ENCODE measurements at regions not wholly inside any gene's neighbourhood (a gene's known extent, or its start where the extent isn't known, plus 50 kb on each side); places are given as distances from the start of the nearest gene placed in this dataset.

DNA sequence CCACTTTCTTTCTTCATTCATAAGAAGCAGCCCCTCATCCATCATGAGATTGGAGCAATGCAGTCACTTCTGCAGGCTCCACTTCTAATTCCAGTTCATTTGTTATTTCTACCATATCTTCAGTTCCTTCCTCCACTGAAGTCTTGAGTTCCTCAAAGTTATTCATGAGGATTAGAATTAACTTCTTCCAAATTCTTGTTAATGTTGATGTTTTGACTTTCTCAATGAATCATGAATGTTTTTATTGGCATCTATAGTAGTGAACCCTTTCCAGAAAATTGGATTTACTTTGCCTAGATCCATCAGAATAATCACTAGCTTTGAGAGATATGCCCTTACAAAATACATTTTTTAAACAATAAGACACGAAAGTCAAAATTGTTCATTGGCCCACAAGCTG, 2567.7 kb upstream of the PCDH20 start:
- in situ Hi-C loops (cut with HindIII; ENCODE audit: low sequenced_read_pairs), result no loop called here

GRCh38 chr13:63979951-63980350, 2564.3 kb upstream of the PCDH20 start:
- in situ Hi-C loops (cut with HindIII; ENCODE audit: low sequenced_read_pairs), result no loop called here

DNA sequence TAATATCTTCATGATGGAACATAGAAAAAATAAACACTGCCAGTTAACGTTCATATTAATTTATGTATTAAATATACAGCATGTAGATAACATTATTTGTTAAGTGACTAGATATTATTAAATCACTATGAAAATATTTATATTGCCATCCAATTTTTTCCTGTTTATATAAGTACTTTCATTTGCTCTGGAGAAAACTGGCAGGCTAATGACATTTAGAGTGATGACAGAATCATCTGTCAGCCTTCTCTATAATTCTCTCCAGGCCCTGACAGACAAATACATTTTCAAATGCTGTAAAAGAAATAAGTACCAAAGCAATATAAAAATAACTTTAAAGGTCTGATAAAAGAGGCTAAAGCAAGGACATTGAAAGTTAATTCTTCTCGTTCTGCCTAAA, 2556.7 kb upstream of the PCDH20 start:
- in situ Hi-C loops (cut with HindIII; ENCODE audit: low sequenced_read_pairs), result no loop called here

DNA sequence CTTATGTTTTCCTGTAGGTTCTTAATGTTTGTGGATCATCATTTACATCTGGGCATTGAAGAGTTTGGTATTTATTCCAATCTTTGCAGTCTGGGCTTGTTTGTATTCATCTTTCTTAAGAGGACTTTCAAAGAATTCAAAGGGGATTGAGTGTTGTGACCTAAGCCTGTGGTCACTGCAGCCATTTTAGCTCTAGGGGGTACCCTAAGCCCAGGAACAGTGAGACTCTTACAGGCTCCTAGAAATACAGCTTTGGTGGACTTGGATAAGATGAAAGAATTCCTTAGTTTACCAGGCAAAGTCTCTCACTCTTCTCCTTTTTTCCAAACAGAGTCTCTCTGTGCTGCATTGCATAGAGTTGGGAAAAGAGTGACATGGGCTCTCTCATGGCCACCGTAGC, 2539.0 kb upstream of the PCDH20 start:
- in situ Hi-C loops (cut with HindIII; ENCODE audit: low sequenced_read_pairs), result loop anchor here (5.0 kb wide), 1 partner anchor 73 kb away; no protein-coding TSS in a partner anchor

DNA sequence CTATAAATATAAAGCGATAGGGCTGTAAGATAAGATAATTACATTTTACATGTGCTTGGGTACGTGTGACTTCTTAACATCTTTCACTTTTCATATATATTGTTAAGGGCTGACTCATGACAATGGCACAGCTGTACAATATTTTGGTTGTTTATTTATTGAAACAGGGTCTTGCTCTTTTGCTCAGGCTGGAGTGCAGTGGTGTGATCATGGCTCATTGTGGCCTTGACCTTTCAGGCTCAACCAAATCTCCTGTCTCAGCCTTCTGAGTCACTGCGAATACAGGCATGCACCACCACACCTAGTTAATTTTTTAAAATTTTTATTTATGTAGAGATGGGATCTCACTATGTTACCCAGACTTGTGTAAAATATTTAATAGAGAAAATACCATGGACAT, 2532.4 kb upstream of the PCDH20 start:
- in situ Hi-C loops (cut with HindIII; ENCODE audit: low sequenced_read_pairs), result no loop called here

DNA sequence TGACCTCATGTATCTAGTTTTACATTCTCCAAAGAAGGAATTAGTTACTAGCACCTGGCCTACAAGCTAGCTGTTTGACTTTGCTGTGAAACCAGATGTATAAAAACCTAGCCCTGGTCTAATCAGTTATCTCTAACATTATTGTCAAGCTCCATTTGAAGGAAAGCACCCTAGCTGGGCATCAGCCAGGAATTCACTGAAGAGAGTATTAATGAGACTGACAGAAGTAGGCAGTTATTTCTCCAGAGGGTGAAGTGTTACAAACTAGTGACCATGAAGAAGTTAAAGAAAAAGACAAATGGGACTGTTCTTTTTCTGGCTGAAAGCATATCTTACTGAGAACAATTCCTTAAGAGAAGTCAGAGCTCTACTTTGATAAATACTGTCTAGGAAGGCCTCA, 2529.3 kb upstream of the PCDH20 start:
- in situ Hi-C loops (cut with HindIII; ENCODE audit: low sequenced_read_pairs), result no loop called here

DNA sequence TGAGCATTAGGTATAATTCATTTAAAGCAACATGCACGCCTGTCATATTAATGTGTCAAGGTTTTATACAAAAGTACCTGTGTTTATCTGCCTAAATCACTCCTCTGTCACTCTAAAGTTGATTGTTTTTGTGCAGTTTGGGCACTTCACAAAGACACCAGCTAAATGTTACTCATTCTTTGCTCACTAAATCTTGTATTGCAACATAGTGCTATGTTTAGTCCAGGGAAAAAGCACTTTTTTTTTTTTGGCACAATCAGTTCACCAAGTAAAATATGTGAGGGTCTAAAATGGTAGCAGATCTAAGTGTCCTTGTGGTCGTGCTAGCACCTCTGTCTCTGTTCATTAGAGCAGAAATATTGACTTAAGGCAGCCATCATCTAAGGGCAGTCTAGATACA, 2526.7 kb upstream of the PCDH20 start:
- in situ Hi-C loops (cut with HindIII; ENCODE audit: low sequenced_read_pairs), result no loop called here

GRCh38 chr13:63938851-63939250, 2523.2 kb upstream of the PCDH20 start:
- in situ Hi-C loops (cut with HindIII; ENCODE audit: low sequenced_read_pairs), result no loop called here

DNA sequence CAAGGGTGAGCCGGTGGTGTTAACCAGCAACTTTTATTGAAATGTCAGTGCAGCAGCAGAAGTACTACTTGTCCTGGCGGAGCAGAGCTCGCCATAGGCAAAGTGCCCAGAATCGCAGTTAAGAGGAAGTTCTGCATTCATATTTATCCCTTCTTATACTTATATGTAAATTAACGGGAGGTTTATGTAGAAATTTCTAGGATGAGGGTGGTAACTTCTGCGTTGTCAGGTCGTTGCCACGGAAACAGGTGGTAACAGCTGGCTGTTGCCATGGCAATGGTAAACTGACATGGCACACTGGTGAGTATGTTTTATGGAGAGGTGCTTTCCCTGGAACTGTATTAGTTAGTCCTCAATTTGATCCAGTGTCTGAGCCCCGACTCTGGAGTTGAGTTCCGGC, 2494.9 kb upstream of the PCDH20 start:
- in situ Hi-C loops (cut with HindIII; ENCODE audit: low sequenced_read_pairs), result no loop called here

GRCh38 chr13:63909726-63910375, 2494.2 kb upstream of the PCDH20 start:
- in situ Hi-C loops (cut with HindIII; ENCODE audit: low sequenced_read_pairs), result no loop called here

- in situ Hi-C loops (cut with HindIII; ENCODE audit: low sequenced_read_pairs), result no loop called here
Measured at GRCh38 chr13:63902141-63902540, 2486.5 kb upstream of the PCDH20 start.

GRCh38 chr13:63901630-63902029, 2486.0 kb upstream of the PCDH20 start:
- in situ Hi-C loops (cut with HindIII; ENCODE audit: low sequenced_read_pairs), result no loop called here

GRCh38 chr13:63900406-63900805, 2484.8 kb upstream of the PCDH20 start:
- in situ Hi-C loops (cut with HindIII; ENCODE audit: low sequenced_read_pairs), result no loop called here

GRCh38 chr13:63896321-63896720, 2480.7 kb upstream of the PCDH20 start:
- in situ Hi-C loops (cut with HindIII; ENCODE audit: low sequenced_read_pairs), result no loop called here

DNA sequence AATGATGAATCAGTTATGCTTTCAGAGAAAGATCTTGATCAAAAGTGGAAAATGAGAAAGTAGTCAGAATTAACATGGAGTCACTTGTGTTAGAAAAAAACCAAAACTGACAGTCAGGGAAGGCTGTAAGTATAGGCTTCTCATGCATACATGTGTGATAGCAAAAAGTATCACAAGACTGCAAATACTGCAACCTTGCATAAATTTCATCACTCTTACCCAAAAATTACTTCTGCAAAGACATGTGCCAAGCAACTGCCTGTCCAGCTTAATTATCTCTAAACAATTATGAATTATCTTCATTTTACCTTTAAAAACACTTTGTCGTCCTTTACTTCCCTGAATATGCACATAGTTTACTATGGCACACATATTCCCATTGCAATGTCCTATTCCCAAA, 2466.4 kb upstream of the PCDH20 start:
- in situ Hi-C loops (cut with HindIII; ENCODE audit: low sequenced_read_pairs), result no loop called here

DNA sequence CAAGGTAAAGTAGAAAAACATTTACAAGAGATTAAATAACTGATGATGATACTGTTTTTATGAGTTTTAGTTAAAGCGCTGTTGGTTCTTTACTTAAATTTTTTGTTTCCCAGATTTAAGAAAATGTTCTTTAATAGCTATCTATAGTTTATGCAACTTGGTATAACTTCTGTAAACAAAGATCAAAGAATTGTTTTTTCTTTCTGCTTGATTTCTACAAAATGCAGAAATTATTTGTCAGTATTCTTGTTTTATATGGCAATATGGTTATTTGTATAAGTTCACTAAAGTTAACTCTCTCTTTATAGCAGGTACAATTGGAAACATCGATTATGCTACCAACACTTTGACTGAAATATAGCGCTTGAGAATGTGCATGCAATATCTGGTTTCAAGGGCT, 2465.1 kb upstream of the PCDH20 start:
- in situ Hi-C loops (cut with HindIII; ENCODE audit: low sequenced_read_pairs), result no loop called here

GRCh38 chr13:63873936-63874335, 2458.3 kb upstream of the PCDH20 start:
- in situ Hi-C loops (cut with HindIII; ENCODE audit: low sequenced_read_pairs), result no loop called here

- in situ Hi-C loops (cut with HindIII; ENCODE audit: low sequenced_read_pairs), result no loop called here
Measured at GRCh38 chr13:63864171-63864902, 2448.7 kb upstream of the PCDH20 start.

- in situ Hi-C loops (cut with HindIII; ENCODE audit: low sequenced_read_pairs), result no loop called here
Measured at GRCh38 chr13:63855457-63856118, 2439.9 kb upstream of the PCDH20 start.

- in situ Hi-C loops (cut with HindIII; ENCODE audit: low sequenced_read_pairs), result no loop called here
Measured at GRCh38 chr13:63853816-63854215, 2438.2 kb upstream of the PCDH20 start.

GRCh38 chr13:63851526-63851925, 2435.9 kb upstream of the PCDH20 start:
- in situ Hi-C loops (cut with HindIII; ENCODE audit: low sequenced_read_pairs), result no loop called here

Data from endothelial cell of hepatic sinusoid (primary cell).